H1 (cell line): ENCODE measurements at regions not wholly inside any gene's neighbourhood (a gene's known extent, or its start where the extent isn't known, plus 50 kb on each side); places are given as distances from the start of the nearest gene placed in this dataset.
A peak's percentile ranks its signal among the peaks of the same experiment; 100 is the strongest.

Experiments
- CTCF ChIA-PET: fragments of 300-600 bp; sonication (Branson Sonifier 250); formaldehyde crosslinking; loops from one replicate; lab custom pipeline; 2021; ENCODE audit not compliant: partially characterized antibody; lab: Charles Lee
- POLR2A ChIA-PET: fragments of 300-600 bp; sonication (Branson Sonifier 250); formaldehyde crosslinking; loops from one replicate; lab custom pipeline; 2021; ENCODE audit warnings: inconsistent platforms; ENCODE audit not compliant: partially characterized antibody; lab: Charles Lee
- DNase-seq, 2 experiments: peaks; one replicate each; pipeline versions ENCODE4 v3.0.0 to v3.0.0-alpha.2; 2010 to 2022; ENCODE audit warnings: low spot score in 2 of 2, low read depth in 1 of 2, mixed read lengths in 1 of 2
- FAIRE-seq: peaks from 2 replicates; lab custom pipeline; 2011; peaks lifted over from hg19 to GRCh38; lab: Jason Lieb, UNC
- H2AFZ ChIP-seq: 2 replicates; pipeline ENCODE4 v1.8.1; 2012; ENCODE audit warnings: low read length, inconsistent platforms
- H2AK5ac ChIP-seq: 2 replicates; pipeline ENCODE4 v1.6.1; 2013; ENCODE audit warnings: low read depth, low read length
- H2BK120ac ChIP-seq: replicated peaks from 2 replicates; pipeline ENCODE3; 2013; ENCODE audit warnings: low read depth, low read length, inconsistent platforms
- H2BK12ac ChIP-seq: 2 replicates; pipeline ENCODE4 v1.6.1; 2013; ENCODE audit warnings: low read depth, low read length
- H2BK15ac ChIP-seq: 2 replicates; pipeline ENCODE4 v1.6.1; 2013; ENCODE audit warnings: low read length
- H2BK20ac ChIP-seq: 2 replicates; pipeline ENCODE4 v1.6.1; 2013; ENCODE audit warnings: low read length
- H2BK5ac ChIP-seq: 2 replicates; pipeline ENCODE4 v1.6.1; 2013; ENCODE audit warnings: low read depth, low read length
- H3K14ac ChIP-seq: 2 replicates; pipeline ENCODE4 v1.6.1; 2013; ENCODE audit warnings: inconsistent platforms; ENCODE audit not compliant: insufficient read length
- H3K18ac ChIP-seq: 2 replicates; pipeline ENCODE4 v1.6.1; 2013; ENCODE audit warnings: low read length; ENCODE audit errors: extremely low read depth
- H3K23ac ChIP-seq: 2 replicates; pipeline ENCODE4 v1.6.1; 2013; ENCODE audit warnings: inconsistent platforms; ENCODE audit not compliant: insufficient read length
- H3K23me2 ChIP-seq: 2 replicates; pipeline ENCODE4 v1.6.1; 2013; ENCODE audit warnings: low read depth, low read length
- H3K27ac ChIP-seq: 2 replicates; pipeline ENCODE4 v1.6.1; 2011; ENCODE audit warnings: low read depth, low read length, inconsistent platforms
- H3K27me3 ChIP-seq, 4 experiments: replicated peaks in 1 of 4; 1 replicate in 1 of 4; 2 replicates in 3 of 4; pipeline versions ENCODE4 v1.6.1 to v1.8.1; 2011 to 2013; ENCODE audit warnings: low read length in 3 of 4, mild to moderate bottlenecking in 3 of 4, inconsistent platforms in 2 of 4, mixed read lengths in 2 of 4, moderate library complexity in 1 of 4; ENCODE audit not compliant: control insufficient read depth in 3 of 4, insufficient read depth in 3 of 4; ENCODE audit errors: extremely low read depth in 1 of 4
- H3K36me3 ChIP-seq, 4 experiments: 2 replicates each; pipeline versions ENCODE4 v1.6.1 to v1.8.1; 2011 to 2013; ENCODE audit warnings: mild to moderate bottlenecking in 4 of 4, low read length in 3 of 4, moderate library complexity in 2 of 4, control low read depth in 1 of 4, inconsistent platforms in 1 of 4; ENCODE audit not compliant: insufficient read depth in 4 of 4, control insufficient read depth in 2 of 4
- H3K4ac ChIP-seq: replicated peaks from 2 replicates; pipeline ENCODE3; 2013; ENCODE audit warnings: low read length, low read depth, mixed read lengths, inconsistent platforms; ENCODE audit not compliant: insufficient read length
- H3K4me1 ChIP-seq, 4 experiments: replicated peaks in 1 of 4; 1 replicate in 1 of 4; 2 replicates in 3 of 4; pipeline versions ENCODE4 v1.6.1 to v1.8.1; 2011 to 2013; ENCODE audit warnings: low read length in 3 of 4, inconsistent platforms in 2 of 4, mixed read lengths in 1 of 4; ENCODE audit not compliant: insufficient read depth in 4 of 4, control insufficient read depth in 3 of 4
- H3K4me2 ChIP-seq, 2 experiments: 2 replicates each; pipeline versions ENCODE4 v1.6.1 to v1.8.1; 2011 to 2013; ENCODE audit warnings: low read depth in 2 of 2, low read length in 2 of 2, control low read depth in 1 of 2, inconsistent platforms in 1 of 2, mild to moderate bottlenecking in 1 of 2; ENCODE audit not compliant: insufficient read depth in 1 of 2
- H3K4me3 ChIP-seq, 4 experiments: fragments of 200-600, 300-600 bp in 1 of 4; sonication (generic), shearing (Covaris generic), sonication (Bioruptor Twin) in 1 of 4; 2 replicates each; pipeline versions ENCODE4 v1.5.1 to v1.8.1; 2011 to 2016; ENCODE audit warnings: low read length in 4 of 4, low read depth in 3 of 4, control low read depth in 2 of 4, inconsistent platforms in 2 of 4, mild to moderate bottlenecking in 2 of 4, mixed read lengths in 1 of 4, moderate library complexity in 1 of 4; ENCODE audit not compliant: insufficient read depth in 2 of 4; ENCODE audit errors: extremely low read depth in 1 of 4
- H3K56ac ChIP-seq: replicated peaks from 2 replicates; pipeline ENCODE3; 2013; ENCODE audit warnings: low read depth, mild to moderate bottlenecking, mixed read lengths, low read length, inconsistent platforms; ENCODE audit not compliant: insufficient read length
- H3K79me1 ChIP-seq: 2 replicates; pipeline ENCODE4 v1.6.1; 2013; ENCODE audit warnings: low read depth, low read length, control low read depth
- H3K79me2 ChIP-seq, 2 experiments: 2 replicates each; pipeline versions ENCODE4 v1.6.1 to v1.8.1; 2012 to 2013; ENCODE audit warnings: low read length in 2 of 2, mild to moderate bottlenecking in 2 of 2, inconsistent platforms in 1 of 2; ENCODE audit not compliant: insufficient read depth in 2 of 2, control insufficient read depth in 1 of 2
- H3K9ac ChIP-seq, 4 experiments: replicated peaks in 1 of 4; 1 replicate in 1 of 4; 2 replicates in 3 of 4; pipeline versions ENCODE4 v1.6.1 to v1.8.1; 2011 to 2013; ENCODE audit warnings: low read depth in 3 of 4, low read length in 3 of 4, control low read depth in 2 of 4, mild to moderate bottlenecking in 2 of 4, moderate library complexity in 2 of 4, inconsistent platforms in 1 of 4; ENCODE audit errors: extremely low read depth in 1 of 4
- H3K9me3 ChIP-seq, 2 experiments: 2 replicates each; pipeline versions ENCODE4 v1.6.1 to v1.8.1; 2012 to 2013; ENCODE audit warnings: mild to moderate bottlenecking in 2 of 2, moderate library complexity in 2 of 2, control low read depth in 1 of 2, inconsistent platforms in 1 of 2, low read depth in 1 of 2, low read length in 1 of 2, mixed read lengths in 1 of 2; ENCODE audit not compliant: insufficient read depth in 2 of 2
- H4K20me1 ChIP-seq, 2 experiments: replicated peaks in 1 of 2; 2 replicates each; pipeline versions ENCODE3 to v1.8.1; 2011 to 2013; ENCODE audit warnings: inconsistent platforms in 2 of 2, low read length in 2 of 2, mild to moderate bottlenecking in 1 of 2; ENCODE audit not compliant: insufficient read depth in 2 of 2, control insufficient read depth in 1 of 2
- H4K5ac ChIP-seq: 2 replicates; pipeline ENCODE4 v1.6.1; 2013; ENCODE audit warnings: low read length, low read depth, mixed read lengths, inconsistent platforms; ENCODE audit not compliant: insufficient read length
- H4K8ac ChIP-seq: 2 replicates; pipeline ENCODE4 v1.8.0; 2013; ENCODE audit warnings: mild to moderate bottlenecking, moderate library complexity, low read length, inconsistent platforms; ENCODE audit not compliant: insufficient read depth; ENCODE audit errors: extremely low read depth
- H4K91ac ChIP-seq: replicated peaks from 2 replicates; pipeline ENCODE3; 2013; ENCODE audit warnings: low read length, mixed read lengths, inconsistent platforms; ENCODE audit not compliant: insufficient read length
- CBX5 ChIP-seq: fragments of 300-800, 300-1000 bp; sonication (generic); IDR thresholded peaks from 2 replicates; pipeline ENCODE4 v1.7.1; 2016; ENCODE audit warnings: antibody characterized with exemption, low read length, low read depth
- EP300 ChIP-seq, 2 experiments: IDR thresholded peaks; 1 replicate in 1 of 2; 2 replicates in 1 of 2; pipeline ENCODE4 v1.6.1; 2011 to 2012; ENCODE audit warnings: low read depth in 2 of 2, low read length in 2 of 2, mild to moderate bottlenecking in 2 of 2, borderline replicate concordance in 1 of 2, inconsistent platforms in 1 of 2, moderate library complexity in 1 of 2
- SAP30 ChIP-seq: fragments of 300-600 bp; sonication (generic); IDR thresholded peaks from 2 replicates; pipeline ENCODE4 v1.7.1; 2012; ENCODE audit warnings: low read length, moderate library complexity, mild to moderate bottlenecking, inconsistent platforms; ENCODE audit not compliant: insufficient read depth, insufficient replicate concordance
- WGBS, 2 experiments: shearing (Covaris generic) in 1 of 2; methylation state at CpG; one replicate each; pipeline versions ENCODE4 v1.1.6 to v1.1.7; 2013 to 2015; ENCODE audit warnings: low lambda C conversion rate in 2 of 2, mixed read lengths in 2 of 2, inconsistent platforms in 1 of 2, low coverage in 1 of 2, missing lambda C conversion rate in 1 of 2; ENCODE audit not compliant: insufficient replicate concordance in 2 of 2, insufficient coverage in 1 of 2, insufficient read length in 1 of 2; ENCODE audit errors: extremely low coverage in 1 of 2, missing lambda C conversion rate in 1 of 2; 5-methylcytosine and 5-hydroxymethylcytosine counted together
- TF ChIP-seq, protein P1 (sequence below): IDR thresholded peaks from 2 replicates; pipeline ENCODE4 v1.6.1; 2012; ENCODE audit warnings: inconsistent platforms
- TF ChIP-seq, protein P2 (sequence below): IDR thresholded peaks from 2 replicates; pipeline ENCODE4 v1.6.1; 2011; ENCODE audit warnings: low read length, improper control_type of control experiment

DNA sequence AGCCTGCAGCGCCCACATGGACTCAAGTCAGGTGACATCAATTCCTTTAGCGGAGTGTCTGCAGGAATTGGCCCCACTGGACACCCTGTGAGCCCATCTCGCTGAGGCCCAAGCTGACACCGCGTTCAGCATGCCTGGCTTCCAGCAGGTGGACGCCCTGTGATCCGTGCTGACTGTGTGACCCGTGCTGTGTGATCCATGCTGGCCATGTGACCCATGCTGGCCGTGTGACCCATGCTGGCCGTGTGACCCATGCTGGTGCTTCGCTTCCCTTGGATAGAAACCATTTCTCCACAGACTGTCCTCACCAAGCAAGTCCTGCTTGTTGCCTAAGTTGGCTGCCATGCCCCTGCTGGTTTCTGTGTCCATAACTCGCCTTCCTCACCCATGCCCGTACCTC is 392.1 kb downstream of the BRD1 start:
- CTCF ChIA-PET = interaction anchor here (1.3 to 1.9 kb wide), 2 partner anchors 10 to 12 kb away, joined by 3 to 4 read pairs; no protein-coding TSS in a partner anchor
- H3K14ac ChIP-seq = no peak overlapping the region
- H3K27ac ChIP-seq = no peak overlapping the region
- no peak overlapping the region for H4K91ac ChIP-seq
- no peak overlapping the region for H3K56ac ChIP-seq
- DNase-seq = no peak
- no peak overlapping the region for H3K4me3 ChIP-seq
- H2AK5ac ChIP-seq = no peak overlapping the region
- no peaks in the 10 kb centered on the region for H3K27me3 ChIP-seq
- H4K20me1 ChIP-seq = no peaks in the 10 kb centered on the region
- FAIRE-seq = no peak
- H3K4me1 ChIP-seq = no peaks in the 10 kb centered on the region
- H2BK12ac ChIP-seq = no peak overlapping the region
- H2BK15ac ChIP-seq = no peak overlapping the region
- H4K5ac ChIP-seq = no peak overlapping the region
- no peak overlapping the region for H3K4me2 ChIP-seq
- TF ChIP-seq EP300 (IDR thresholded peaks at IDR 0.05; ENCODE audit: borderline replicate concordance in 1 of 2, low read depth in 2 of 2, low read length in 2 of 2) = no peak
- TF ChIP-seq CBX5 = no peak
- TF ChIP-seq, protein P1, sequence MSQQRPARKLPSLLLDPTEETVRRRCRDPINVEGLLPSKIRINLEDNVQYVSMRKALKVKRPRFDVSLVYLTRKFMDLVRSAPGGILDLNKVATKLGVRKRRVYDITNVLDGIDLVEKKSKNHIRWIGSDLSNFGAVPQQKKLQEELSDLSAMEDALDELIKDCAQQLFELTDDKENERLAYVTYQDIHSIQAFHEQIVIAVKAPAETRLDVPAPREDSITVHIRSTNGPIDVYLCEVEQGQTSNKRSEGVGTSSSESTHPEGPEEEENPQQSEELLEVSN = no peak
- TF ChIP-seq, protein P2, sequence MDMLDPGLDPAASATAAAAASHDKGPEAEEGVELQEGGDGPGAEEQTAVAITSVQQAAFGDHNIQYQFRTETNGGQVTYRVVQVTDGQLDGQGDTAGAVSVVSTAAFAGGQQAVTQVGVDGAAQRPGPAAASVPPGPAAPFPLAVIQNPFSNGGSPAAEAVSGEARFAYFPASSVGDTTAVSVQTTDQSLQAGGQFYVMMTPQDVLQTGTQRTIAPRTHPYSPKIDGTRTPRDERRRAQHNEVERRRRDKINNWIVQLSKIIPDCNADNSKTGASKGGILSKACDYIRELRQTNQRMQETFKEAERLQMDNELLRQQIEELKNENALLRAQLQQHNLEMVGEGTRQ = 0 out of 2 replicates have a peak, but pooled peaks have one; percentile 25
- no peak for TF ChIP-seq SAP30
- TF ChIP-seq, all 59 proteins: peak for 1
- Histone ChIP-seq H3K23ac (no peak overlapping the region), H2AFZ (no peak overlapping the region), H3K18ac (no peak overlapping the region), H4K8ac (no peak overlapping the region), H2BK120ac (no peak overlapping the region), H3K23me2 (no peaks in the 10 kb centered on the region), H3K36me3 (no peaks in the 10 kb centered on the region), H3K9me3 (peaks cover 0 to 6% of the 10 kb centered on the region in 2 experiments; a peak in 2 of 4 replicates), H3K79me1 (no peaks in the 10 kb centered on the region), H2BK5ac (no peak overlapping the region), H3K79me2 (no peaks in the 10 kb centered on the region), H2BK20ac (no peak overlapping the region), H3K4ac (no peak overlapping the region), H3K9ac (no peak overlapping the region)
- POLR2A ChIA-PET = no interaction called here
- WGBS, 2 experiments = 79% methylated on average over 12 of the region's 13 CpGs; no CpG with 5 or more reads in 1 of the 2 experiments
